GM21447 (cell line): ENCODE measurements at regions not wholly inside any gene's neighbourhood (a gene's known extent, or its start where the extent isn't known, plus 50 kb on each side); places are given as distances from the start of the nearest gene placed in this dataset.
"Not testable (repeated sequence)": the region's sequence is repeated elsewhere in the genome, so short reads cannot be mapped to it uniquely, and the experiment has no call there.

Source experiments
- ATAC-seq: cut with Tn5 transposase; IDR thresholded peaks from one replicate; pipeline ENCODE4 v1.9.1; 2021; ENCODE audit not compliant: unreplicated experiment

- ATAC-seq: peak; percentile 50
Measured at GRCh38 chr2:89833116-89833779, 1141.8 kb downstream of the RPIA start.

- ATAC-seq: no peak
Measured at GRCh38 chr2:89833780-89834117, 1142.3 kb downstream of the RPIA start.

GRCh38 chr2:89834306-89834705 lies 1142.8 kb downstream of the RPIA start:
- ATAC-seq: no peak

GRCh38 chr2:89836326-89836725 lies 1144.9 kb downstream of the RPIA start:
- peak; percentile 38 for ATAC-seq

GRCh38 chr2:89837962-89838625 lies 1146.6 kb downstream of the RPIA start:
- no peak for ATAC-seq

- ATAC-seq: not testable (repeated sequence)
Measured at GRCh38 chr2:89840175-89840574, 1148.7 kb downstream of the RPIA start.

- not testable (repeated sequence) for ATAC-seq
Measured at GRCh38 chr2:89840781-89841475, 1149.5 kb downstream of the RPIA start.

- no peak for ATAC-seq
Measured at GRCh38 chr2:89841476-89841840, 1150.0 kb downstream of the RPIA start.

- ATAC-seq: no peak
Measured at GRCh38 chr2:89842180-89842908, 1150.9 kb downstream of the RPIA start.

- no peak for ATAC-seq
Measured at GRCh38 chr2:89844221-89844943, 1152.9 kb downstream of the RPIA start.

- ATAC-seq: no peak
Measured at GRCh38 chr2:89845532-89845931, 1154.1 kb downstream of the RPIA start.

- ATAC-seq: no peak
Measured at GRCh38 chr2:89848114-89848513, 1156.6 kb downstream of the RPIA start.

- no peak for ATAC-seq
Measured at GRCh38 chr2:89848763-89849368, 1157.4 kb downstream of the RPIA start.

- ATAC-seq: no peak
Measured at GRCh38 chr2:89849731-89850130, 1158.3 kb downstream of the RPIA start.

- no peak for ATAC-seq
Measured at GRCh38 chr2:89850481-89850880, 1159.0 kb downstream of the RPIA start.

GRCh38 chr2:89850881-89851582 lies 1159.6 kb downstream of the RPIA start:
- ATAC-seq: no peak

GRCh38 chr2:89851583-89851905 lies 1160.1 kb downstream of the RPIA start:
- no peak for ATAC-seq

- not testable (repeated sequence) for ATAC-seq
Measured at GRCh38 chr2:89853427-89853826, 1162.0 kb downstream of the RPIA start.

- ATAC-seq: not testable (repeated sequence)
Measured at GRCh38 chr2:89855752-89856151, 1164.3 kb downstream of the RPIA start.

- not testable (repeated sequence) for ATAC-seq
Measured at GRCh38 chr2:89856305-89856704, 1164.8 kb downstream of the RPIA start.
